ACHN (cell line): ENCODE measurements at regions not wholly inside any gene's neighbourhood (a gene's known extent, or its start where the extent isn't known, plus 50 kb on each side); places are given as distances from the start of the nearest gene placed in this dataset.

ENCODE experiments used
- DNase-seq: peaks from one replicate; pipeline ENCODE4 v3.0.0-alpha.2; 2015
- in situ Hi-C: cut with HindIII; loops from 2 replicates; pipeline ENCODE4 v1.10.0; 2017; ENCODE audit warnings: low sequenced_read_pairs, low pct_ligation_motif_present, low pct_unique_long_range_greater_than_20kb

DNA sequence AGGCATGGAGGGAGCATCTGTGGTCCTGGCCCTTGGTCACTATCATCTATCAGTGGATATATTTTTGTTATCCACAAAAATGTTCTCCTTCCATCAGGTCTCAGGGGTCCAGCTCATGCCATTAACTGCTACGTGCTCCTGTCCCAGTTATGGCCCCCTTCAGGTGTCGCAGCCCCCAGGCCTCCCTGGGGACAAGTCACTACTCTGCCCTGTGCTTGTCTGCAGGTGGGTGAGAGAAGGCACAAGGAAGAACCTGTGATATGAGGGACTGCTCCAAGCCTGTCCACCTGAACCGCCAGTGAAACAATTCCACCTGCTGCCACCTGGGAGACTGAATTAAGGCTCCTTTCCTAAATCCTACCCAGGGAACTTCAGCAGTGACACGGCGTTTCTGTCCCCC is 229.6 kb upstream of the ID2 start:
- in situ Hi-C loops = no loop called here
- no peak for DNase-seq

DNA sequence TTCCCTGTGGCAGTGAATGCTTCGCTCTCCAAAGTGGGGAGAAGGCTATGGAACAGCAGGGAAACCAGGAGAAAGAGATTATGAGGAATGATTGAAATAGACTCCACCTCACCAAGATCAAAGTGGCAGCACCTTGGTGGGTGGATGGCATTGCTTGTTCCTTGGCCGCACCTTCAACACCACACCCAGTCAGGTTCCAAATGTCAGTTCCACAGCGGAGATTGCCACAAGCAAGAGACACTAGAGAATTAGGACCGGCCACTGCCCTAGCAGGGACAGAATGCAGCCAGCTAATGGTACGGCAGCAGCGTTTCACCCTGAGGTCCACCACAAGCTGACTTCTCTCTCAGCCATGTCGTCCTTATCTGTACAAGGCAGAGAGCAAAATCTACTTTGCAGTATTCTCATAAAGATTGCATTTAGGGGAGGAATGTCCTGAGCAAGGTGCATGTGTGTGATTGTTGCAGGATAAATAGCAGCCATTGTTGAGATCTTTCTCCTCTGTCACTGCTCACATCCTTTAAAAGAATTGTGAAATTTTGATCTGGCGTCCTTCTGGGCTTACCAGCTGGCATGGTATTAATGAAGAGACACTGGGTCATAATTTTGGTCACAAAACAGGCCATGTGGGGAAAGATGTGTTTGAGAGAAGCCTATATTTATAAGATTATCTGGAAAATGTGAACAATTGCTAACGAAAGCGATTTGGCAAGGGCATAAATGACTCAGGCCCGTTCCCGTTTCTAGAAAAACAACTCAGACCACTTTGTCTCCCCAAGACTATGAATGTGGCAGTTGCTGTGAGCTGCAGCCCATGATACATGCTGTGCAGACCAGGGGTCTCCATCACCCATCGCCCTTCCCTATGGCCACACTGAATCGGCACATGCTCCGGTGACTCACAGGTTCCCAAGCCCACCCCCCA is 228.6 kb upstream of the ID2 start:
- DNase-seq = no peak
- in situ Hi-C loops = no loop called here

DNA sequence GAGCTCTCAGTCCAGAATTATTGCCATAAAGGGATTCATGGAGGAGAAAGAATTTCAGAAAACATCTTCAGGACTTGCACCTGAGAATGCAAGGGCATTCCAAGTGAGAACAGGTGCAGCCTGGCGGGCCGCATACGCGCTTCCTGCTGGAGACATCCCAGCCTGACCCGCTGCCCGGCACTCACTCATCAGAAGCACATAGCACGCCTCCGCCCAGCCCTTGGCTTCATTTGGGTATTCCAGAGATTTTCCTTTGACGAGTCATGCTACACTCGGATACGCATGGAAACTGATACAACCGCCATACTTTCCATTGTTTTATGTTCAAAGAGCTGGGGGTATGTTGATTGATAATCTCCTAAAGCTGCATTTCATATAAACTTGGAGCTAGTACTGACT is 228.0 kb upstream of the ID2 start:
- DNase-seq = peak; percentile 44

DNA sequence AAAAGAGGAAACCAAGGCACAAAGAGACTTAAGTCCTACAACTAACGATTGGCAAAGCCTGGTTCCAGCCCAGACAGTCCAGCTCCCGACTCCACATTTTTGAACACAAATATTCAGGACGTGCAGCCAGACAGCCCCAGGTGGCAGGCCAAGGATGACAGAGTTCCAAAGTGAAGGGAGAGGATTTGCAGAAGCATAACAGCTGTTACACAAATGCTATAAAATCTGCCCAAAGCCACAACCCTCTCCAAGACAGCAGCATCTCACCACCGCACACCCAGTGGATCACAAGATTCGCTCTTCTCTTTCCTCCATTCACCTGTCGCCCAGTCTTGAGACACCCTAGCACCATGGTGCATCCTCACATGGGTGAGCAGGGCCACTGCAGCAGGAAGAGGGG is 227.1 kb upstream of the ID2 start:
- in situ Hi-C loops = no loop called here
- DNase-seq = no peak

More for the DNA sequence above, 228.0 kb upstream of the ID2 start:
- in situ Hi-C loops = no loop called here

DNA sequence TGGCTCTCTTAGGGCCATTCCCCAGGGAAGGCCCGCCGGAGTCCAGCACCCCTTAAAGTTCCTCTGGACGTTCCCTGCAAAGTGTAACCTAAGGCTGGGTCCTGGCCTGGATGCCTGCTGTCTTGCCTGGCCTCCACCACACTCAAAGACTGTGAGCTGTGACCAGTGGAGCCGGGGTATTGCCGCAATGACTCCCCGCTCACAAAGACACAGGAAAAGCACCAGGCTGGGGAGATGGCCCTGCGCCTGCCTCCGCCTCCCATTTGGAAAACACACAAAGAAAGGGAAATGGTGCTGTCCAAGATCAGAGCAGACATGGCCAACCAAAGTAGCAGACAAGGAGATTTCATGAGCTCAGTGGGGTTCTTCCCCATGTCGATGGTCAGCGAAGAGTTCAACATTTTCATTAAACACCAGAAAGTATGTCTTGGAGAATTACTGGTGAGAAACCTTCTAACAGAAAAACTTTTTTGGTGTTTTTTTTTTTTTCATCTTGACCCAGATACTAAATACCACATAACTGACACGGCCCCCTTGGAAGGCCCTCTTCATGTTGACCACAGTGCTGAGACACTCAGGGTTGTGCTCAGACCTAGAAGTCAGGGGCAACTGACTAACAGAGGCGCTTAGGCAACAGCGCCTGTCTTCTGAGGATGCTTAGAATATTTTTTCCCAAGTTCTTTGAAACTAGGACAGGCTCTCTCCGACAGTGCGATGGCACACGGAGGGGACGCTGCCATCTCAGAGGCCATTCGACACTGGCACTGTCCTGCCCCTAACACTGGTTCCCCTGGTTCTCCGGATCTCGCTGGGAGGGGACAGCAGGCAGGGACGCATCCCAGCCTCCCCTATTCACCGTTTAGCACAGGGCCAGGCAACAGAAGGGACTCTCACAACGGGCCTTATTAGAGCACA is 226.4 kb upstream of the ID2 start:
- no peak for DNase-seq
- in situ Hi-C loops = no loop called here

DNA sequence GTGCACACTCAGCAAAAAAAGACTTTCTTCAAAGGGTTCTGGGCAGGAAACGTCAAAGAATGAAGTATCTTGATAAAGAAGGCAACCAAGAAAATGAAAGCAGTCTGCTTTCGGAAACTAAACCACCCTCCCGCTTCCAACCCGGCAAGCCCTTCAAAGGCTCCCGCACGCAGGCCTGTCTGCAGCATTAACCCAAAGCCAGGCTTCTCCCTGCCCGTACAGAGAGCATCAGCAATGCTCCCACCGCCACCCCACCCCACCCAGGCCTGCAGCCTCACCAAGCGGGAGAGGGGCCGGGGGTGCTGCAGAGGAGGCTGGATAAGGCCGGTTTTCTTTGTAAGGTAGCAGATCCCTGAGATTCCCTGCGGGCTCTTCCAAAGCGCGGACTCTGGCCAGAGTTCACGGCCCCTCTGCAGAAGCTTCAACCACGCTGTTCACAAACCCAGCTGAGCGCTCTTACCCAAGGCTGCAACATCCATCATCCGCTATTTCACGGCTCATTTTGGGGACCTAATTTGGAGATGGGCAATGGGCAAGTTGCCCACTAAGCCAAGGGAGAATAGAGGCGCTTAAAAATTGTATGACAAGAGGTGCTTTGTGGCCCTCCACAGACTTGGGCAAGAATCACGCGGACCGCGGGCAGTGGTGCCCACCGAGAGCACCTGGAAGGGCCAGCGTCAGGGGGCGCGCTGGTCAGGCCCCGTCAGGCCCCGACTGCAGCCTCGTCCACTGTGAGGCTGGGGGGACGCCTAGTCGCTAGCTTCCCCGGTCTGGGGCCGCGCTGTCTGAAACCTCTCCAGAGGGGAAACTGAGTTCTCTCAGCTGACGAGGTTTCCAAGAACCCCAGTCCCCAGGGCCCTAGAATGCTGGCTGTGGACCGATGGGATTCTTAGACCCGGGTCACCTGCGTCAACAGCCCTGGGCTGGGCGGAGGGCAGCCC is 225.4 kb upstream of the ID2 start:
- DNase-seq = no peak

DNA sequence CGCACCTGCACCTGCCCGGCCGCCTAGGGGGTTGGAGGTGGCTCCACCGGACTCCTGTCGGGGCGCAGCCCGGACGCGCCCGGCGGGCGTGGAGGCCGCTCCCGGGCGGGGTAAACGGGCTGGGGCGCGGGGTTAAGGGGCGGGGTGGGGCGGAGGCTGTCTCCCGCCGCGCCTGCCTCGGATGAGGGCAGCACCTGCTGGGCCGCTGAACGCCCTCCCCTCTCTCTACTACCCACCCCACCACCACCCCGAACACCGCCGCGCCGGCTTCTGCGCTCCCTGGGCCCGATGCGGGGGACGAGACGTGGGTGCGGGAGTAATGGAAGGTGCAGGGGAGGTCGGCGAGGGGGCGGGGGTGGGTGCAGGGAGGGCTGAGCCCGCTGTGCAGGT is 224.8 kb upstream of the ID2 start:
- in situ Hi-C loops = no loop called here
- no peak for DNase-seq

More for the DNA sequence above, 225.4 kb upstream of the ID2 start:
- in situ Hi-C loops = no loop called here

DNA sequence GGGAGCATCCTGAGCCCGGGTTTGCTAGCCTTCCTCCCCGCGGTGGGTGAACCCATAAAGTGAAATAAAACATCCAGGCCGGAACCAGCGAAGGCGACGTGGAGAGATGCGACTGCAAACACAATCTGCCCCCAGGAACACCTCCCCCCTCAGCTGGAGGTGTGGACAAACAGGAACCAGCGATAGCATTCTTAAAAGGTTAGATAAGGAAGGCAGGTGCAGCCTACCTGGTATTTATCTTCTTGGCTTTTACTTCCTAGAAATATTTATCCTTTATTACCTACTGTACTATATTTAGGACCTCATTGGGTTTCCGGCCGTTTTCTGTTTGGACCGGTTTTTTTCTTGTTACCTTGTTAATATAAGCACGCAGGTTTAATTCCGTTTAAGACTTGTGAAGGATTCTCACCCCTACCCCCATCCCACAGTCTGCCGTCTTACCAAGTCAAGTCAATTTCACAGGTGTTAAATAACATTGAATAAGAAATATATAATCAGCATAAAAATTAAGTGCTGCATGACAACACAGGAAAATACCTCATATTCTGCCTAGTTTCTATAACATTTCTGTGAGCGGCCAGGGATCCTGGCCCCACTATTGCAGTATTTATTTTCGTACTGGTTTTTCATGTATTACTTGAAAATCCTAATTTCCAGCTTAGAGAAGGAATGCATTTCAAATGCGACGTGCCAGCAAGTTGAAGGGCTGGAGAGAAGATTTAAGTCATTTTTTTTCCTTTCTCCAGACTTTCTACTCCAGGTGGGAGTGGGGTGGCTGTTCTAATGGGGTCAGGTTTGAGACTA is 224.0 kb upstream of the ID2 start:
- in situ Hi-C loops = no loop called here
- no peak for DNase-seq

DNA sequence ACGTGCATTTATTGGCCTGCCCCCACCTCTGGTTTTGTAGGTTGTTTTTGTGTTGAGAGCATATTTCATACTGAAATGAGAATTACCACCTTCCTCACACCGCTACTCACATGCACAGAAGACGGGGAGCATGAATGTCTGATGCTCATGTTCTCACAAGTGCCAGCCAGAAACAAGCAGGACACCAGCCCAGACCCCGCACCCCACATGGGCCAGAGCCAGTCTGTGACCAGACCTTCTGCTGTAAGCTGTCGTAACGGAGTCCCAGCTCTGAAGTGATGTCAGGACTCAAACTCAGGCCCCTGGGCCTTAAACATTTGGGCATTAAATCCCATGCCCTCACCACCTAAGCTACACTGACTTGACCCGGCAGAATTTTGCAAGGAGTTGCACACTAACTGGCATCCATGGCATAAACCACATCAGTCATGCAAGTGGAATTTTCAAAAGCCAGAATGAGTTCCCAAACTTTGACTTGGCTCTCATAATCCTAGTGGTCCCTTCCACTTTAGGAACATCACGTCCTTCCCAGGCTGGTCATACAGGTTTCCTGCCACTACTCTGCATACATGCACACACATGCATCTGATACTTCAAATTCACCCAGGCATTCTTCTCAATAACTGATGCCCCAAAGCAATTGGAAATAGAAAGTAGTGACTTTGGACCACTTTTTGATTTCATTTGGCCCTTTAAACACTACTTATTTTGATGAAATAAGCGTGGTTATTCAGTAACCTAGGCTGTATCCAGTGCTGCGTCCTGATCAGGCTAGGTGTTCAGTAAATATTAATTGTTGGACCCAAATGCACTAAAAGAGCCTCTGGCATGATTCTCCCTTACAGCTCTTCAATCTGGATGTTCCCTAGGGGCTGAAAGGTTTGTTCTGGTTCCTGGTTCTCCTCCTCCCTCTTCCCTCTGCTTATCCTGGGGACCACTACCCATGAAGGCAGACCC is 223.1 kb upstream of the ID2 start:
- in situ Hi-C loops = no loop called here
- DNase-seq = no peak

DNA sequence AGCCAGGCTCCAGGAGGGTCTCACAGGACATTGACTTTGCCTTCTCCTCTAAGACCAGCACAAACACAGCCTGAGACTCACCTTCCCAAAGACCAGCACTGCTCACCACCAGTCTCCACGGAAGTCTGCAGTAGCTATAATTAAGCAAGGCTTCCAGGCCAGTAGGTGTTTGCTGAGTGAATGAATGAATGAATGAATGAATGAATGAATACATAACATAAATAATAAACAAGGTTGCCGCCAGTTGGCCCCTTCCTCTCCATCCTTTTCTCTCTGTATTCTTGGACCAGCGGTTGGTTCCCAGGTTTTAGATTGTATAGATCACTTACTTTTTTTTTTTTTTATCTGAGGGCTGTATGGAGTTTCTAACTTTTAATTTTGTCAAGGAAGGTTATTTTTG is 222.4 kb upstream of the ID2 start:
- DNase-seq = no peak
- in situ Hi-C loops = no loop called here

DNA sequence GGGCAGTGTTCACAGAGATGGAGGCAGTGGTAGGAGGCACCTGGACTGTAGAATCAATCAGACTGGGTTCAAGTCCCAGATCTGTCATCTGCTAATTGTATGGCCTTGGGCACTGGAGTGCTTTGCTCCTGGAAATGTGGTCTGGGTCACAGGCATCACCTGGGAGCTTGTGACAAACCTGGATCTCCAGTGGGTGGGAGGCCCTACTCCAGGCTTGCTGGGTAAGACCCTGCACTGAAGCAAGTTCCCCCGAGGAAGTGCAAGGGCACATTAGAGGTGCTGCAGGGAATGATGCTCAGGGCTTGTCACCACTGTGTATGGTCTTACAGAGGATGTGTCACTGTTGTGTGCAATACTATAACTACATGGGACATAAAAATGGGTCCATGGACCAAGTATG is 220.5 kb upstream of the ID2 start:
- in situ Hi-C loops = no loop called here
- DNase-seq = no peak

DNA sequence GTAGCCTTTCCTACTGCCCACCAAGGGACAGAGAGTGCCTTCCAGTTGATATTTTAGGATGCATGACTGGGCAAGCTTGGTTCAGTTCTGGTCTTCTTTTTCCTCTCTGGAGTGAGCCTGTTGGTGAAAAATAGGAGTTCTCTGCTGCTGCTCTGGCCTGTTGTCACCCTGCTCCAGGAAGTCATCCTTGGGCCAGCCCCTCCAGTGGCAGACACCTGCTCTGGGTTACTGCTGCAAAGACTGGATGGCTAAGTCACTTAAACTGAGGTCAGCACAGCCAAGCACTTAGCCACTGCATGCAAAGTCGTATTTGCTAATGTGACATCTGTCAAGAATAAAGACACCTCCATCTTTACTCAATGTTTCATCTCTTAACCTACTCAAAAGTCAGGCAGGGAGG is 219.6 kb upstream of the ID2 start:
- in situ Hi-C loops = no loop called here
- DNase-seq = no peak

DNA sequence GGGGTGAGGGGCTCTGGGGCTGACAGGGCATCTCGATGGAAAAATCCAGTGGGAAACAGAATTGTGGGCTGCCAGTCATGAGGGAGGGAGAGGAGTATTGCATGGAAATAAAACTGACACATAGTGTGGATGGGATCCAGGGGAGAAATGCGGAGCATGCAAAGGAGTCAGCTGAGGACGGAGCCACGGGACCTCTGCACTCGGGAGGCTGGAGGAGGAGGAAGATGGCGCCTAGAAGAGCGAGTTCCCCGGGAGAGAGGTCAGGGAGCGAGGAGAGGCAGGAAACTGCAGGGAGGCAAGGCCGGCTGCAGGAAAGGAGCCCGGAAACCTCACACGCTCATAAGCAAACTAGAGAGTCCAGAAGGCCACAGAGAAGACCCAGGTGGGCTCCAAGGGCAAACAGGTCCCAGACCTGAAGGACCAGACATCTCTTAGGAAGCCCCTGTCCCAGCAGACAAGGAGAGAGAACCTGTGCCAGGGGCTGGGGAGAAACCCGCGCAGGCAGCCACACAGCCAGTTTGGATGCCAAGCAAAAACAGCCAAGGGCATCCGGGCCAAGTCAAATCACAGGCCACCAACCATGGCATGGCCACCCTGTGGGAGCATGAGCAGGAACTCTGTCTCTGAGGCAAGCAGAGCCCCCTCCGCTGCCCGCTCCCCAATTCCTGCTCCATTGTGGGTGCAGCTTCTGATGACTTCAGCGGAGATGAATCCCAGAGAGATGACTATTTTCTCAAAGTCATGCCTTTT is 218.8 kb upstream of the ID2 start:
- in situ Hi-C loops = no loop called here
- DNase-seq = no peak

DNA sequence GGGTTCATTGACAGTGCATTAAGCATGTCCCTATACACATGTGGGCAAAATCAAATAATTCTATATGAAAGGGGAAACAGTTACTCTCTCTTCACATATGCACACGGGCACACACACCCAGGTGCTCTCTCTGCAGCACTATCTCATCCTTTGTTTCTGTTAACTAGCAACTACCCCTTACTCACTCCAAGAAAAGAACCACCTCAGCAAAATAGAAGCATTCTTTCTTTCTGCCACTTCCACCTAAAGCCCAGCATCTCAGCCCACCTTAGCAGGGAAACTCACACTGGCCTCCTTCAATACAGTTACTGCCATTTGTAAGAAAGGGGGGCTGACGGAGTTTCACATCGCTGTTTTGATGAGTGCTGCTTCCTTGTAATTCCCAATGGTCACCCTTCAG is 216.3 kb upstream of the ID2 start:
- DNase-seq = no peak
- in situ Hi-C loops = no loop called here

DNA sequence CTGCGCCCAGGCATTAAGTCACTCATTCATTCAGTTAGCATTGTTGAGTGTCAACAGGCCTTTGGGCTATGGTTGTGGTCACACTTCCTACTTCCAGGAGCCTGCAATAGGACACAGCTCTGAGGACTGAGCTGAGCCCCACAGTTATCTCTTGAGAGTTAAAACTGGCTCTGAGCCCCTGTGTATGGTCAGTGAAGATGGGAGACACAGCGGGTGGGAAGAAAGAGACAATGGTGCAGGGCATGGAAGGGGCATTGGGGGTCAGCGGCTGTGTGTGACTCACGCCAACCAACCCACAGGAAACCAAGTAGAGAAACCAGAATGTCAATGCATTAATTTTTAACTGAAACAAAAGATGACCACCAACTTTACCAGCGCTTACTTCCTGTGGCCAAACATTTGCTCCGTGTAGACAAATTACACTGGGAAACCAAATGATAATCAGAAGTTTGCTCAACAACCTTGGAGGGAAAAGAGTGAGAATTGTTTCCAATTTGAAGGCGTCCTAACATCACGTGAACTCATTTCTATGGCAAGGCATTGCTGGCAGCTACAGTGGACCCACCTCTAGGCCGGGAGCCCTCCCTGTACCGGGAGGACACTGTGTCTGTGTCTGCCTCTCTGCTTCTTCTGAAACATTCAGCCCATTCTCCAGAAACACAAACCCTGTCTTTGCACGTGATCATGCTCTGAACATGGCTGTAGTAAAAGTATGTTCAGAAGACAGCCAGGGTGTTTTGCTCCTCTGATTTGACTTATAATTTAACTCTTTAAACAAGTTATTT is 212.0 kb upstream of the ID2 start:
- DNase-seq = peak; percentile 78
- in situ Hi-C loops = no loop called here
